ENCODE measurements at regions not wholly inside any gene's neighbourhood (a gene's known extent, or its start where the extent isn't known, plus 50 kb on each side); places are given as distances from the start of the nearest gene placed in this dataset.

- POLR2A ChIA-PET, result no interaction called here
- no peak for ATAC-seq
- H3K9me2 ChIP-seq (ENCODE audit: insufficient read depth), result no peaks in the 10 kb centered on the region
- no peak overlapping the region for H2AFZ ChIP-seq (ENCODE audit: low read depth, low read length, poor library complexity, severe bottlenecking)
- RAD21 ChIA-PET (ENCODE audit: low non-redundant PET in 1 of 2, low total read pairs in 2 of 2, uncharacterized antibody in 2 of 2, unreplicated experiment in 2 of 2), result no interaction called here
- no peaks in the 10 kb centered on the region for H4K20me1 ChIP-seq (ENCODE audit: insufficient read depth)
- H3K9me3 ChIP-seq (ENCODE audit: control insufficient read depth in 1 of 2, insufficient read depth in 1 of 2, low read depth in 1 of 2, low read length in 2 of 2), result no peaks in the 10 kb centered on the region
- no peaks in the 10 kb centered on the region for H3K27me3 ChIP-seq (ENCODE audit: insufficient read depth, low read length)
- no peak overlapping the region for H3K4me3 ChIP-seq (replicated peaks in 1 of 2; ENCODE audit: low read depth in 1 of 2, low read length in 2 of 2)
- intact Hi-C loops (cut with micrococcal nuclease), result no loop called here
- CTCF ChIA-PET, result no interaction called here
- no peak overlapping the region for H3K27ac ChIP-seq (ENCODE audit: low read depth, low read length)
- H3K9ac ChIP-seq (ENCODE audit: low read length), result no peak overlapping the region
- no peak for TF ChIP-seq TCF7L2 (IDR thresholded peaks at IDR 0.05; ENCODE audit: borderline replicate concordance, extremely low read depth, insufficient read depth, insufficient read length)
- no peak for TF ChIP-seq YY1 (IDR thresholded peaks at IDR 0.05; ENCODE audit: extremely low read depth, insufficient replicate concordance, low read depth, low read length)
- no peak for TF ChIP-seq JUND (IDR thresholded peaks at IDR 0.05)
- TF ChIP-seq ATF3 (IDR thresholded peaks at IDR 0.05), result no peak
- TF ChIP-seq ZNF274 (IDR thresholded peaks at IDR 0.05; ENCODE audit: low read depth, low read length), result no peak
- no peak for TF ChIP-seq EZH2 (IDR thresholded peaks at IDR 0.05)
- no peak for TF ChIP-seq CTCF (IDR thresholded peaks at IDR 0.05 in 2 of 3, conservative IDR thresholded peaks at IDR 0.05 in 1 of 3; ENCODE audit: borderline replicate concordance in 1 of 3, insufficient read depth in 1 of 3, low read depth in 2 of 3, low read length in 2 of 3)
- TF ChIP-seq CEBPB (IDR thresholded peaks at IDR 0.05; ENCODE audit: low read depth), result no peak
- TF ChIP-seq CBX3 (IDR thresholded peaks at IDR 0.05; ENCODE audit: low read depth), result no peak
- no peak for TF ChIP-seq POLR2AphosphoS5 (IDR thresholded peaks at IDR 0.05; ENCODE audit: low read depth, low read length)
- TF ChIP-seq EZH2phosphoT487 (IDR thresholded peaks at IDR 0.05; ENCODE audit: borderline replicate concordance), result no peak
- TF ChIP-seq ZBTB33 (IDR thresholded peaks at IDR 0.05; ENCODE audit: extremely low read depth, insufficient replicate concordance, low read length), result no peak
- no peak for TF ChIP-seq FOSL1 (IDR thresholded peaks at IDR 0.05; ENCODE audit: low read depth)
- no peak for TF ChIP-seq ZFX (IDR thresholded peaks at IDR 0.05)
- H3K79me2 ChIP-seq (ENCODE audit: insufficient read depth, low read length), result no peaks in the 10 kb centered on the region
- no peaks in the 10 kb centered on the region for H3K36me3 ChIP-seq (ENCODE audit: control insufficient read depth in 1 of 2, insufficient read depth in 2 of 2, low read length in 2 of 2)
- peaks cover under 1 to 11% of the 10 kb centered on the region in 2 experiments; a peak in 3 of 4 replicates for H3K4me1 ChIP-seq (ENCODE audit: control insufficient read depth in 1 of 2, insufficient read depth in 2 of 2, low read length in 2 of 2)
- DNase-seq (ENCODE audit: low read depth, low spot score), result no peak
- no peak overlapping the region for H3K4me2 ChIP-seq (ENCODE audit: low read length)
- BruUV-seq (replicated peaks), result no TSS peak
Measured at GRCh38 chr3:168883145-168883544, 780.4 kb downstream of the MECOM start.
